Right forelimb (tissue), 1 donor: ENCODE measurements at regions not wholly inside any gene's neighbourhood (a gene's known extent, or its start where the extent isn't known, plus 50 kb on each side); places are given as distances from the start of the nearest gene placed in this dataset.
A peak's percentile ranks its signal among the peaks of the same experiment; 100 is the strongest.

ENCODE experiments used
- DNase-seq: peaks from one replicate; pipeline ENCODE4 v3.0.0-alpha.2; 2018

- DNase-seq = peak; percentile 16
Measured at GRCh38 chr11:120032766-120033390, 105.0 kb downstream of the TRIM29 start.

GRCh38 chr11:120031612-120032600, 106.0 kb downstream of the TRIM29 start:
- DNase-seq = peak; percentile 26

GRCh38 chr11:120031156-120031555, 106.8 kb downstream of the TRIM29 start:
- peak; percentile 20 for DNase-seq

- peak; percentile 24 for DNase-seq
Measured at GRCh38 chr11:120030411-120030810, 107.5 kb downstream of the TRIM29 start.

- peak; percentile 12 for DNase-seq
Measured at GRCh38 chr11:120029321-120029720, 108.6 kb downstream of the TRIM29 start.

DNA sequence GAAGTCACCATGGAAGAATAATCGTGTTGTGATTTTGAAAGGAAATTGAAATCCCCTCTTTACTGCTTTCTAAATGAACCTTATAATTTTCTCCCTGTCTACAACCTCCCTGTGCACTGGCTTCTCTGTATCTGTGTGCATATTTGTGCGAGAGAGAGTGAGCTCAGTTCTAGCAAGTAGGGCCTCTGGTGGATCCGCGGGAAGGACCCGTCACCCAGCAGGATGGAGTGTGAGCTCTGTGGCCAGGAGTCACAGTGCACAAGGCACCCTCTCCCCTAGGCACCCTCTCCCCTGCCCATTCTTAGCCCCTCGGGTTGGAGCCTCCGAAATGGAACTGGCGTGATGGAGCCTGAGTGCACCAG, 109.0 kb downstream of the TRIM29 start:
- DNase-seq = no peak

- no peak for DNase-seq
Measured at GRCh38 chr11:120028181-120028896, 109.6 kb downstream of the TRIM29 start.

- no peak for DNase-seq
Measured at GRCh38 chr11:120027546-120028180, 110.2 kb downstream of the TRIM29 start.

- no peak for DNase-seq
Measured at GRCh38 chr11:120025606-120026335, 112.1 kb downstream of the TRIM29 start.

GRCh38 chr11:120024586-120024985, 113.3 kb downstream of the TRIM29 start:
- no peak for DNase-seq

- no peak for DNase-seq
Measured at GRCh38 chr11:120024046-120024445, 113.9 kb downstream of the TRIM29 start.

GRCh38 chr11:120023551-120023950, 114.4 kb downstream of the TRIM29 start:
- DNase-seq = no peak

- DNase-seq = no peak
Measured at GRCh38 chr11:120023120-120023519, 114.8 kb downstream of the TRIM29 start.

- no peak for DNase-seq
Measured at GRCh38 chr11:120022617-120023016, 115.3 kb downstream of the TRIM29 start.

GRCh38 chr11:120021978-120022377, 115.9 kb downstream of the TRIM29 start:
- peak; percentile 30 for DNase-seq

DNA sequence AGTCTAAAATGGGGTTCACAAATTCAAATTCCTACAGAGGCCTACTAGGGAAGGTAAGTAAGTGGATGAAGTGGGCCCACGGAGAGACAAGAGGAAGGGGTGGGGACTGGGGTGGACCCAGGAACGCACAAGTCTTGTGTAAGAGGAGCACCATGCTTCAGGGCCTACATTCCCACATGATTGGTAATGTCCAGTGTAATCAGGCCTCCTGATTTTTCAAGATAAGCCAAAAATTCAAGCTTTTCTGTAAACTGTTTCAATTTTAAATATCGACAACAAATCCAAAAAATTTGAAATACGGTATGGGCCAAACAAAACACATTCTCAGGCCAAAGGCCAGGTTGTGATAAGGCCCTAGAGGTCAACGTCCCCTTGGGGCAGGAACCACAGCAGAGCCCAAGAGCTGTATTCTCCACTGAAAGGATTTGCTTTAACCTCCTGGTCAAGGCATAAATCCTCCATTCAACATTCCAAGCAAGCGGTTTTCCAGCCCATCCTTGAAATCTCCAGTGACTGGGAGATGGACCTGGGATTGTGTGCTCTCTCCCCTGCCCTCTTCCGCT, 116.4 kb downstream of the TRIM29 start:
- DNase-seq = no peak

- no peak for DNase-seq
Measured at GRCh38 chr11:120020981-120021380, 116.9 kb downstream of the TRIM29 start.

GRCh38 chr11:120020486-120020885, 117.4 kb downstream of the TRIM29 start:
- DNase-seq = no peak

DNA sequence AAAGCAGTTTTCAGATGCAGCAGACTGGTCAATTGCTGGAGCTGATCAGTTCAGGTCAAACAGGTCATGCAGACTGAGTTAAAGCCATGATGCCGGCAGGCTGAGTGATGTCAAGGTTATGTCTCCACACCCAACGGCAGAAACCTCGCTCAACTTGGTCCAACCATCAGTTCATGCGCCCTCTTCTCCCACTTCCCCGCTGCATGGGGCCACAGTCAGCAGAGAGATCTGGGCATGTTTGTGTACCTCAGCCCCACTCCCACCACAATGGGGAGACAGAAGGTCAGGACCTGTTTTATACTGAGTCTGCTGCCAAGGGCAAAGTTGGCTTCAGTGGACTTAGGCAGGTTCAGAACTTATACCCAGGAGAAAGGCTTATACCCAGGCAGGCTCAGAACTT, 118.7 kb downstream of the TRIM29 start:
- DNase-seq = no peak

DNA sequence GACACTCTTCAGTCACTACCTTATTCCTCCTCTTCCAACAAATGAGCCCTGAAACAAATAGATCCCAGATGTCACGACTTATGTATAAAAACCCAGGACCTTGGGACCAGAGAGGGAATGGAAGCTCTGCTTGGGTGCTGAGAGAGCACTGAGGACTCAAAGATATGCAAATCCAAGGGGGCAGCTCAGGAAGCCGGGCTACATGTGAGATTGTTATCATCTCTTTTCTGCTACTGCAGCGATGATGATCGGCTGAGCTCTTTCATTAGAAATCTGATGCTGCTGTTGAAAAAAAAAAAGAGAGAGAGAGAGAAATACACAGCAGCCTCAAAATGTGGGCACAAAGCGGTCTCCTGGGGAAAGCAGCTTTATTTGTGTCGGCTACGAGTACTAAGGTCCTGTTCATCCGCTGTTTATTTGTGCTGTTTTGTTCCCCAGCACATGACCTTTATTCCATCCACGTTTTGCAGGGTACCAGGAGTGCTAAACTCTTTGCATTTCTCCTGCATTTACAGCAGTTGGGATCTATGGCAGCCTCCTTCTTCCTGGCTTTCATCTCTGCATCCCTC, 120.2 kb downstream of the TRIM29 start:
- DNase-seq = peak; percentile 24
